ENCODE measurements at regions not wholly inside any gene's neighbourhood (a gene's known extent, or its start where the extent isn't known, plus 50 kb on each side); places are given as distances from the start of the nearest gene placed in this dataset.

- TF ChIP-seq JUNB (IDR thresholded peaks at IDR 0.05; ENCODE audit: unreplicated experiment) (no peak), NANOG (IDR thresholded peaks at IDR 0.05; ENCODE audit: borderline replicate concordance) (no peak), EZH2phosphoT487 (IDR thresholded peaks at IDR 0.05; ENCODE audit: unreplicated experiment) (no peak), CTCF (conservative IDR thresholded peaks at IDR 0.05; ENCODE audit: low read depth in 2 of 2) (no peak)
- TF ChIP-seq, protein P1, sequence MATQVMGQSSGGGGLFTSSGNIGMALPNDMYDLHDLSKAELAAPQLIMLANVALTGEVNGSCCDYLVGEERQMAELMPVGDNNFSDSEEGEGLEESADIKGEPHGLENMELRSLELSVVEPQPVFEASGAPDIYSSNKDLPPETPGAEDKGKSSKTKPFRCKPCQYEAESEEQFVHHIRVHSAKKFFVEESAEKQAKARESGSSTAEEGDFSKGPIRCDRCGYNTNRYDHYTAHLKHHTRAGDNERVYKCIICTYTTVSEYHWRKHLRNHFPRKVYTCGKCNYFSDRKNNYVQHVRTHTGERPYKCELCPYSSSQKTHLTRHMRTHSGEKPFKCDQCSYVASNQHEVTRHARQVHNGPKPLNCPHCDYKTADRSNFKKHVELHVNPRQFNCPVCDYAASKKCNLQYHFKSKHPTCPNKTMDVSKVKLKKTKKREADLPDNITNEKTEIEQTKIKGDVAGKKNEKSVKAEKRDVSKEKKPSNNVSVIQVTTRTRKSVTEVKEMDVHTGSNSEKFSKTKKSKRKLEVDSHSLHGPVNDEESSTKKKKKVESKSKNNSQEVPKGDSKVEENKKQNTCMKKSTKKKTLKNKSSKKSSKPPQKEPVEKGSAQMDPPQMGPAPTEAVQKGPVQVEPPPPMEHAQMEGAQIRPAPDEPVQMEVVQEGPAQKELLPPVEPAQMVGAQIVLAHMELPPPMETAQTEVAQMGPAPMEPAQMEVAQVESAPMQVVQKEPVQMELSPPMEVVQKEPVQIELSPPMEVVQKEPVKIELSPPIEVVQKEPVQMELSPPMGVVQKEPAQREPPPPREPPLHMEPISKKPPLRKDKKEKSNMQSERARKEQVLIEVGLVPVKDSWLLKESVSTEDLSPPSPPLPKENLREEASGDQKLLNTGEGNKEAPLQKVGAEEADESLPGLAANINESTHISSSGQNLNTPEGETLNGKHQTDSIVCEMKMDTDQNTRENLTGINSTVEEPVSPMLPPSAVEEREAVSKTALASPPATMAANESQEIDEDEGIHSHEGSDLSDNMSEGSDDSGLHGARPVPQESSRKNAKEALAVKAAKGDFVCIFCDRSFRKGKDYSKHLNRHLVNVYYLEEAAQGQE (IDR thresholded peaks at IDR 0.05; ENCODE audit: unreplicated experiment) = no peak
Measured at GRCh38 chr4:175561696-175562095, 250.4 kb downstream of the GPM6A start (continued).

DNA sequence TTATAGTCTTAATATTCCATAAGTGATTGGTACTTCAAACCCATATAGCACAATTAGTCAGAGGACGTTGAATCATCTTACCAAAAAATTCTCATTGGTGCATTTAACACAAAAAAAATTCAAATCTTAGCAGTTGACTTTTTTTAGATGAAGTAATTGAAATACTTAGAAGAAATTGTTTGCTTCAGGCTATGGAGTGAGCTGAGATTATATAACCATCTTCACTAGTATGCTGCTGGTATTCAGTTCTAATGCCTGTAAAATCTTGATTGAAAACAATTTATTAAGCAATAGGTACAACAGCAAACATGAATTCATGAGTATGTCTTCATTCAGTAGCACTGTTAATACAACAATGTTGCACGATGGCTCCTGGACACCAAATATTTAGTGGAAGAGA is 250.0 kb downstream of the GPM6A start:
- DNase-seq (ENCODE audit: low spot score) (no peak), ATAC-seq (no peak)
- no peak overlapping the region for H2AFZ ChIP-seq
- H3K4me1 ChIP-seq (ENCODE audit: insufficient read depth) = peaks cover 14% of the 10 kb centered on the region
- Mint-ChIP-seq H3K36me3 (ENCODE audit: low read depth) (no peaks in the 10 kb centered on the region), H3K27me3 (ENCODE audit: insufficient read depth, low read depth, poor library complexity) (peaks cover 2% of the 10 kb centered on the region), H3K27ac (no peak overlapping the region), H3K9me3 (no peaks in the 10 kb centered on the region), H3K4me3 (no peak overlapping the region), H3K4me1 (peaks cover 20% of the 10 kb centered on the region)
- TF ChIP-seq POLR2AphosphoS5 (IDR thresholded peaks at IDR 0.05; ENCODE audit: low read depth) (no peak), EZH2 (IDR thresholded peaks at IDR 0.05; ENCODE audit: low read depth, unreplicated experiment) (no peak), ZNF331 (CRISPR knock-in tag; IDR thresholded peaks at IDR 0.05; ENCODE audit: low read depth) (no peak), ZNF114 (CRISPR knock-in tag; IDR thresholded peaks at IDR 0.05) (no peak)
- no peaks in the 10 kb centered on the region for H3K9me2 ChIP-seq (ENCODE audit: insufficient read depth)
- no peaks in the 10 kb centered on the region for H3K79me2 ChIP-seq (replicated peaks; ENCODE audit: insufficient read depth)
- no peak overlapping the region for H3K4me3 ChIP-seq
- H3F3A ChIP-seq (replicated peaks; ENCODE audit: low read depth) = no peaks in the 10 kb centered on the region
- H3K27me3 ChIP-seq (ENCODE audit: insufficient read depth) = no peaks in the 10 kb centered on the region
- H3K36me3 ChIP-seq (ENCODE audit: insufficient read depth) = no peaks in the 10 kb centered on the region
- no peaks in the 10 kb centered on the region for H4K20me1 ChIP-seq (replicated peaks; ENCODE audit: insufficient read depth)
- H3K4me2 ChIP-seq = no peak overlapping the region
- H3K27ac ChIP-seq (ENCODE audit: low read depth) = no peak overlapping the region

GRCh38 chr4:175562542-175562941 is 249.5 kb downstream of the GPM6A start:
- no peak overlapping the region for H3K4me3 Mint-ChIP-seq
- peaks cover 2% of the 10 kb centered on the region for H3K27me3 Mint-ChIP-seq (ENCODE audit: insufficient read depth, low read depth, poor library complexity)
- TF ChIP-seq NANOG (IDR thresholded peaks at IDR 0.05; ENCODE audit: borderline replicate concordance) (no peak), ZNF331 (CRISPR knock-in tag; IDR thresholded peaks at IDR 0.05; ENCODE audit: low read depth) (no peak), STAT1 (IDR thresholded peaks at IDR 0.05; ENCODE audit: unreplicated experiment) (no peak), CTCF (conservative IDR thresholded peaks at IDR 0.05; ENCODE audit: low read depth in 2 of 2) (no peak), POLR2AphosphoS5 (IDR thresholded peaks at IDR 0.05; ENCODE audit: low read depth) (no peak), ZNF114 (CRISPR knock-in tag; IDR thresholded peaks at IDR 0.05) (no peak), EZH2phosphoT487 (IDR thresholded peaks at IDR 0.05; ENCODE audit: unreplicated experiment) (no peak)
- TF ChIP-seq, protein P1 (IDR thresholded peaks at IDR 0.05; ENCODE audit: unreplicated experiment) = no peak

More at GRCh38 chr4:175562542-175562941, 249.5 kb downstream of the GPM6A start:
- Histone ChIP-seq H3K79me2 (replicated peaks; ENCODE audit: insufficient read depth) (no peaks in the 10 kb centered on the region), H3K27ac (ENCODE audit: low read depth) (no peak overlapping the region), H3K27me3 (ENCODE audit: insufficient read depth) (no peaks in the 10 kb centered on the region), H3F3A (replicated peaks; ENCODE audit: low read depth) (no peaks in the 10 kb centered on the region), H3K4me1 (ENCODE audit: insufficient read depth) (peaks cover 14% of the 10 kb centered on the region), H3K9me2 (ENCODE audit: insufficient read depth) (no peaks in the 10 kb centered on the region), H3K4me2 (no peak overlapping the region), H2AFZ (no peak overlapping the region), H3K36me3 (ENCODE audit: insufficient read depth) (no peaks in the 10 kb centered on the region), H4K20me1 (replicated peaks; ENCODE audit: insufficient read depth) (no peaks in the 10 kb centered on the region), H3K4me3 (no peak overlapping the region)
- no peak for DNase-seq (ENCODE audit: low spot score)
- Mint-ChIP-seq H3K36me3 (ENCODE audit: low read depth) (no peaks in the 10 kb centered on the region), H3K27ac (no peak overlapping the region), H3K9me3 (no peaks in the 10 kb centered on the region), H3K4me1 (peaks cover 20% of the 10 kb centered on the region)
- ATAC-seq = no peak

All from GM23338 (cell line).